Testis (tissue), 2 donors: ENCODE measurements at regions not wholly inside any gene's neighbourhood (a gene's known extent, or its start where the extent isn't known, plus 50 kb on each side); places are given as distances from the start of the nearest gene placed in this dataset.

Source experiments
- DNase-seq: peaks from one replicate; pipeline ENCODE4 v3.0.0-alpha.2; 2019
- H3K27ac ChIP-seq, 2 donors: fragments of 200-600 bp; sonication (generic); one replicate each; pipeline ENCODE4 v1.5.1; 2019
- H3K27me3 ChIP-seq: fragments of 200-600 bp; sonication (generic); one replicate; pipeline ENCODE4 v1.5.1; 2019
- H3K36me3 ChIP-seq: fragments of 200-600 bp; sonication (generic); one replicate; pipeline ENCODE4 v1.5.1; 2017; ENCODE audit warnings: low read depth; ENCODE audit errors: missing control alignments
- H3K4me1 ChIP-seq: fragments of 200-600 bp; sonication (generic); one replicate; pipeline ENCODE4 v1.5.1; 2019
- H3K4me3 ChIP-seq, 2 donors: fragments of 200-600 bp; sonication (generic); one replicate each; pipeline ENCODE4 v1.5.1; 2017 to 2019
- H3K9me3 ChIP-seq: fragments of 200-600 bp; sonication (generic); one replicate; pipeline ENCODE4 v1.5.1; 2017
- POLR2A ChIP-seq: fragments of 450-650 bp; IDR thresholded peaks from one replicate; pipeline ENCODE4 v1.6.1; 2017; ENCODE audit warnings: antibody characterized with exemption, mild to moderate bottlenecking, moderate library complexity
- WGBS, 2 donors: methylation state at CpG; one replicate each; pipeline ENCODE4 v1.1.5; 2018; 5-methylcytosine and 5-hydroxymethylcytosine counted together
- intact Hi-C: fragments of 100-400 bp; cut with DNase I; formaldehyde crosslinking; loops from one replicate; pipeline ENCODE4 v1.15.1; 2023; ENCODE audit warnings: low total_unique reads
- TF ChIP-seq, protein P1 (sequence below), 3 experiments: fragments of 450-650 bp in 2 of 3; fragments of 200-600 bp in 1 of 3; sonication (generic) in 1 of 3; IDR thresholded peaks; one replicate each; pipeline ENCODE4 v1.5.1; 2016 to 2019; ENCODE audit warnings: antibody characterized with exemption in 3 of 3, mild to moderate bottlenecking in 2 of 3, moderate library complexity in 1 of 3

DNA sequence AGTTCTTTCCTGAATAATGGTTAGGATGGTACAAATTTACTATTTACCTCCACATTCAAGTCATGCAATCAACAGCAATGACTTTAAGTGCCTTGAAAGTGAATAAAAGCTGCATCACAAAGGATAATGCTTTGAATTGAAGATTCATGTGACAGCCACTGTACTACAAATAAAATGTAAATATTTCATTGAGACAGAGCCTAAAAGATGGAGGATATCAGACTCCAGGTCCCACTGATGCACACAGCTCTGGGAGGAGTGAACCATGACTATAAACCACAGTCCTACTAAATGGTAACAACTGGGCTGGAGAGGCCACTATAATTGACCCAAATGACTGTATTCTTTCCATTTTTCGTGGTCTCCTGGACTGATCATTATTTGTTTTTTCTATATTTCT lies 576.9 kb downstream of the ADCYAP1 start:
- intact Hi-C loops, result no loop called here
- no peaks in the 10 kb centered on the region for H3K36me3 ChIP-seq
- no peak overlapping the region for H3K4me3 ChIP-seq
- H3K9me3 ChIP-seq, result no peaks in the 10 kb centered on the region
- DNase-seq, result no peak
- no peaks in the 10 kb centered on the region for H3K27me3 ChIP-seq
- no peak overlapping the region for H3K27ac ChIP-seq
- H3K4me1 ChIP-seq, result no peaks in the 10 kb centered on the region
- 63 to 90% methylated on average over 1 of the region's 1 CpG for whole genome bisulfite sequencing, 2 donors
- TF ChIP-seq, protein P1, sequence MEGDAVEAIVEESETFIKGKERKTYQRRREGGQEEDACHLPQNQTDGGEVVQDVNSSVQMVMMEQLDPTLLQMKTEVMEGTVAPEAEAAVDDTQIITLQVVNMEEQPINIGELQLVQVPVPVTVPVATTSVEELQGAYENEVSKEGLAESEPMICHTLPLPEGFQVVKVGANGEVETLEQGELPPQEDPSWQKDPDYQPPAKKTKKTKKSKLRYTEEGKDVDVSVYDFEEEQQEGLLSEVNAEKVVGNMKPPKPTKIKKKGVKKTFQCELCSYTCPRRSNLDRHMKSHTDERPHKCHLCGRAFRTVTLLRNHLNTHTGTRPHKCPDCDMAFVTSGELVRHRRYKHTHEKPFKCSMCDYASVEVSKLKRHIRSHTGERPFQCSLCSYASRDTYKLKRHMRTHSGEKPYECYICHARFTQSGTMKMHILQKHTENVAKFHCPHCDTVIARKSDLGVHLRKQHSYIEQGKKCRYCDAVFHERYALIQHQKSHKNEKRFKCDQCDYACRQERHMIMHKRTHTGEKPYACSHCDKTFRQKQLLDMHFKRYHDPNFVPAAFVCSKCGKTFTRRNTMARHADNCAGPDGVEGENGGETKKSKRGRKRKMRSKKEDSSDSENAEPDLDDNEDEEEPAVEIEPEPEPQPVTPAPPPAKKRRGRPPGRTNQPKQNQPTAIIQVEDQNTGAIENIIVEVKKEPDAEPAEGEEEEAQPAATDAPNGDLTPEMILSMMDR (IDR thresholded peaks at IDR 0.05), result no peak
- no peak for TF ChIP-seq POLR2A

DNA sequence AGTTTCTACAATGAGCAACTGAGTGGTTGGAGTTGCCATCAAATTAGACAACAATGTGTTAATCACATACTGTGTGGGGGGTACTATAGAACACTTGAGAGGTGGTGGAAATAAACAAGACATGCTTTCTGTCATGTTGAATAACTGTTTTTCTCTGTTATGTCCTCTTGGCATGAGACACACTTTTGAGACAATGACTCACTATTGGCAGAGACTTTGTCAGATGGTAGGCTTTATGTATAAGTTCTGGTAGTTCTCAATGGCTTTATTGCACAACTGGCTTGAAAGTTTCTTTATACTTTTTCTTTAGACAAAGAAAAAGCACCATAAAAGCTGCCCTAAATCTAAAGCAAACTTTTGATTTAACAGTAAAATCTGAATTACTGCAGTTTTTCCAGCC lies 578.7 kb downstream of the ADCYAP1 start:
- H3K27me3 ChIP-seq, result no peaks in the 10 kb centered on the region
- H3K4me3 ChIP-seq, result no peak overlapping the region
- intact Hi-C loops, result no loop called here
- H3K36me3 ChIP-seq, result no peaks in the 10 kb centered on the region
- no peak overlapping the region for H3K27ac ChIP-seq
- DNase-seq, result no peak
- no peaks in the 10 kb centered on the region for H3K4me1 ChIP-seq
- TF ChIP-seq, protein P1 (IDR thresholded peaks at IDR 0.05), result no peak
- TF ChIP-seq POLR2A, result no peak
- no peaks in the 10 kb centered on the region for H3K9me3 ChIP-seq

DNA sequence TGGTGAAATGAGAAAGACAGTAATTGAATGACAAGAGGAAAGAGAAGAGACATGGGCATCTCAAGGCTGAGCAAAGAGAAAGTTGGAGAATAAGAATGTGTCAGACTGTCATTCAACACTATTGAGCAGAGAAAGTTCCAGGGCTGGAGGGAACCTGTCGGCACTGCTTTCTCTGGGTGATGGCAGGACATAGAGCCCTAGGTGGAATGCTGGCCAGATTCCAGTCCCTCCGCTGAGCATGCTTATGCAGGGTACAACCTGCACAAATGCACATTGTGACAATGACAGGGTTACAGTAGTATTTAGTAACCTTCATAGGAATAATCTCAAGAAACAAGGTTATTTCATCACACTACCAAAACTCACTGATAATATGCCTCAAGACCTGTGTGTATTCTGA lies 582.8 kb downstream of the ADCYAP1 start:
- no peaks in the 10 kb centered on the region for H3K36me3 ChIP-seq
- DNase-seq, result no peak
- TF ChIP-seq, protein P1 (IDR thresholded peaks at IDR 0.05), result no peak
- TF ChIP-seq POLR2A, result no peak
- H3K9me3 ChIP-seq, result no peaks in the 10 kb centered on the region
- no peak overlapping the region for H3K27ac ChIP-seq
- H3K27me3 ChIP-seq, result no peaks in the 10 kb centered on the region
- H3K4me3 ChIP-seq, result no peak overlapping the region
- intact Hi-C loops, result no loop called here
- WGBS, 2 donors, result 83 to 92% methylated on average over 2 of the region's 2 CpGs
- H3K4me1 ChIP-seq, result no peaks in the 10 kb centered on the region

DNA sequence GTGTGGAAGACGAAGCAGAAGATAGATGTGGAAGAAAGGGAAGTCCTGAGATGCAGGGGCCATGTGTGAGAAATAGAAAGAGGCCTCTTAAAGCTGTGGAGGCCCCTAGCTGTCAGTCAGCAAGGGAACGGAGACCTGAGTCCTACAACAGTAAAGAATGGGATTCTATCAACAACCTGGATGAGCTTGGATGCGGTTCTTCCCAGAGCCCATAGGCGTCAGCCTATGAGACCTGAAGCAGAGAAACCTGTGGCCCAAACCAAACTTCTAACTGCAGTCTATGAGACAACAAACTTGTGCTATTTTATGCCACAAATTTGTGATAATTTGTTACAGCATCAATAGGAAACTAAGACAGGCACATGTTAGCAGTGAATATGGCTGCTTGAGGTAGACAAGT lies 583.7 kb downstream of the ADCYAP1 start:
- no peak for DNase-seq
- Histone ChIP-seq H3K9me3 (no peaks in the 10 kb centered on the region), H3K27ac (no peak overlapping the region), H3K4me1 (no peaks in the 10 kb centered on the region), H3K27me3 (no peaks in the 10 kb centered on the region), H3K36me3 (no peaks in the 10 kb centered on the region), H3K4me3 (no peak overlapping the region)
- TF ChIP-seq, protein P1 (IDR thresholded peaks at IDR 0.05), result no peak
- no peak for TF ChIP-seq POLR2A
- intact Hi-C loops, result no loop called here
- WGBS, 2 donors, result 85 to 87% methylated on average over 4 of the region's 4 CpGs

DNA sequence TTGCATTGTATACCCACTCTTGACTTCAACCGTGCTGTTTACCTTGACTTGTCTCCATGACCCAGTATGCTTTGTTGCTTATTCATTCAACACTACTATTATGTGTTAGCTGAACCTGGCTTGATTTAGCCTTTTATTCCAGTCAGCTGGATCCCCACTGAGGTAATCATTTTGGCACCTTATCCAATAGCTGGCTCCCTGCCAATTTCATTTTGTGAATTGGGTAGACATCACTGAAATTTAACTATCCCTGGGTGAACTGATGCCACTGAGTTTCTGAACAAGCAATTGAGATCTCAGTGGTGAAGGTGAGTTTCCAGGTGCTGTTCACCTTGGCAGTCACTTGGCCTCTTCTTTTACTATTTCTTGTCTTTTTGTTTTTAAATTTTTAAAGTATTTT lies 584.3 kb downstream of the ADCYAP1 start:
- no peak overlapping the region for H3K4me3 ChIP-seq
- no peaks in the 10 kb centered on the region for H3K4me1 ChIP-seq
- intact Hi-C loops, result no loop called here
- no peak overlapping the region for H3K27ac ChIP-seq
- H3K9me3 ChIP-seq, result no peaks in the 10 kb centered on the region
- no peaks in the 10 kb centered on the region for H3K27me3 ChIP-seq
- 95 to 100% methylated on average over 1 of the region's 1 CpG for WGBS, 2 donors
- TF ChIP-seq POLR2A, result no peak
- TF ChIP-seq, protein P1 (IDR thresholded peaks at IDR 0.05), result no peak
- no peak for DNase-seq
- H3K36me3 ChIP-seq, result no peaks in the 10 kb centered on the region
